Hypothalamus (tissue), 51 donors: ENCODE measurements at regions not wholly inside any gene's neighbourhood (a gene's known extent, or its start where the extent isn't known, plus 50 kb on each side); places are given as distances from the start of the nearest gene placed in this dataset.
A peak's percentile ranks its signal among the peaks of the same experiment; 100 is the strongest.
"Not testable (repeated sequence)": the region's sequence is repeated elsewhere in the genome, so short reads cannot be mapped to it uniquely, and the experiment has no call there.

Experiments
- DNase-seq, 51 donors: peaks; one replicate each; lab custom pipeline; 2025; lab: John Stamatoyannopoulos, UW

DNA sequence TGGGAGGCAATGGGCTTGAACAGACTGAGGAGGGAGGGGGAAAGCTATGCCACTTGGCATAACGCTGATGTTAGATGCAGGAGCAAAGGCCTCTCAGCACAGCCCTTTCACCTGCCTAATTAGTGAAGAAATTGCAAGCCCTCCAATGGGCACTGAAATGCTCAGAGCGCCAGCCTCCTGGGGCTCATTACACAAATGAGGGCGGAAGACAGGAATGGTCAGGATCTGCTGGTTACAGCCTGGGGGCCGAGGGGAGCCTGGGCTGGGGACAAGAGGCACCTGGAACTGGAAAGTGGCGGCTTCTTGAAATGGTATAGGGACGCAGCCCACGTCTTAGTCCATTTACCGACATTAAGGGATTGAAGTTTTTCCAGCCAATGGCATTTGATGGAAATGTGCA is 50.2 kb upstream of the PLET1 start:
- no peak for DNase-seq

DNA sequence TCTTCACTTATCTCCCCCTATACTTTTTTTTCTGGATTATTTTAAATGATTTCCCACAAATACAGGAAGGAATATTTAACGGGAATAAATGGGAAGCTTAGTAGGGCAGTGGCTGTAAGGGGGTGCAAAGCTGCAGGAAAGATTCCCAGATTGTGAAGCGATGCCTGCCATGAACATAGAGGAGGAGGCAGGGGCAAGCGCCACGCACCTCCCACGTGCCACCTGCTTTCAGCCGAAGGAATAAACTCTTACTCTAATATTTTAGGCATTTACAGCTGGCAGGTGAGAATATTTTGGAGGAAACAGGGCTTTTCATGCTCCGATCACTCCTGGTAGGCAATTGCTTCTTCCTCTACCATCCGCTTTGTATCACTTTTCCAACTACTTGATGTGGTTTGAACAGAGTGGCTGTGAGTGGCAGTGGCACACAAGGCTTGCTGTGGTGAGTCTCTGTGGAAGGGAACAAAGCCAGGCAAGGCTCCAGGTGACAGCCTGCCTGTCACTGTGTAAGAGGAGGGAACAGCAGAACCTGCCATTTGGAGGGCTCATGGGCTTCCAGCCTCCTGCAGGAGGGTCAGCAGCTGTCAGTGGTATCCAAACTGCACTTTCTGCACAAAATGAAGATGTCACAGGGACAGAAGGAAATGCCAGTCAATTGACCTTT is 54.5 kb upstream of the PLET1 start:
- DNase-seq, result no peak

- DNase-seq, result no peak
Observed at GRCh38 chr11:112315861-112316739, 55.4 kb upstream of the PLET1 start.

DNA sequence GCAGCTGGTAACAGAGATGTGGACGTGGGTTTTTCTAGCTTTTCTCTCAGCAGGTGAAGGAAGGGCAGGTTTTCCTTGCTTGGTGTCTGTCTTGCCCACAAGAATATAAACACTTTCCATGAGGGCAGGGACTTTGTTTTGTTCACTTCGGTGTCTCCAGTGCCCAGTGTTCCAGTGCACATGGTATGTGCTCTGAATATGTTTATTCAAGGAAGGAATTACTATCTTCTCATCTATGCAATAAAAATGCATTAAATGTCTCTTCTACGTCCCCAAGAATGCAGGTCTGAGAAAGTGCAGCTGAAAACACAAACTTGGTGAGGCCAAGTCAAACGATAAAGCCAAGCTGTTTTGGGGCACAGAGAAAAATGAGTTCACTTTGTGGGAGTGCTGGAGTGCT is 56.3 kb upstream of the PLET1 start:
- no peak for DNase-seq

GRCh38 chr11:112318184-112318591 is 57.5 kb upstream of the PLET1 start:
- DNase-seq, result no peak

DNA sequence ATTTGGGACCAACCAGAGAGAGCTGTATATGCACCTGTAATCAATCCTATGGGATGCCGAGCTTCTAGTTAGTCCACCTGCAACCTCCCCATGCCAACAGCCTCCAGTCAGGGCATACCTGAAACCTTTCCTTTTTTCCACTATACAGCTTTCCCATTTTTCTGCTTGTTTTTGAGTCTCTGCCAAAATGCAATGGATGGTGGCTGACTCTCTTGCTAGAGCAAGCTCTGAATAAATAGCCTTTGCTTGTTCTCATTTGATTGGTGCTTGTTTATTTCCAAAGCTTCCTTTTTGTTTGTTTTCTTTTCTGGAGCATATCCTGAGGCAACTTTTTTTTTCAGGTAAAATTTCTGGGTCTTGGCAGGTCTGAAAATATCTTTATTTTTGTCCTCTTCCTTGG is 58.0 kb upstream of the PLET1 start:
- no peak for DNase-seq

DNA sequence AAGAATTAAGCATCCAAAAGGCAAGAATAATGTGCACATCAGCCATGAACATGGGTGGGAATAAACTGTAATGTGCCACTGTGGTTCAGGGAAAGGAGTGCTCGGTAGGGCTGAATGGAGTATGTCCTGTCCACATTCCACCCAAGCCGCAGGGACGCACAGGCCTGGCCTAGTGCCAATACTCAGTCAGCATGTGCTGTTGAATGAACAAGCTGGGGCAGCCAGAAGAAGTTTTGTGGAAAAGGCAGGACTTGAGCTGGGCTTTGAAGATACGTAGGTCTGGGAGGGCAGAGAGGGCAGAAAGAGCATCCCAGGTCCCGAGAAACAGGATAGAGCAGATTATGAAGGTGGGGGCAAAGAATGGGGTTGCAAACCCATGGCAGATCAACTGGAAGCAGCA is 60.0 kb upstream of the PLET1 start:
- peak in 9 of 51 donors; percentile 2 to 27 (median 5) for DNase-seq

- peak in 1 of 51 donors; percentile 3 for DNase-seq
Observed at GRCh38 chr11:112321501-112322172, 61.0 kb upstream of the PLET1 start.

- DNase-seq, result no peak
Observed at GRCh38 chr11:112322173-112322790, 61.6 kb upstream of the PLET1 start.

GRCh38 chr11:112334381-112334780 is 73.7 kb upstream of the PLET1 start:
- DNase-seq, result no peak

GRCh38 chr11:112336356-112336886 is 75.8 kb upstream of the PLET1 start:
- no peak for DNase-seq

DNA sequence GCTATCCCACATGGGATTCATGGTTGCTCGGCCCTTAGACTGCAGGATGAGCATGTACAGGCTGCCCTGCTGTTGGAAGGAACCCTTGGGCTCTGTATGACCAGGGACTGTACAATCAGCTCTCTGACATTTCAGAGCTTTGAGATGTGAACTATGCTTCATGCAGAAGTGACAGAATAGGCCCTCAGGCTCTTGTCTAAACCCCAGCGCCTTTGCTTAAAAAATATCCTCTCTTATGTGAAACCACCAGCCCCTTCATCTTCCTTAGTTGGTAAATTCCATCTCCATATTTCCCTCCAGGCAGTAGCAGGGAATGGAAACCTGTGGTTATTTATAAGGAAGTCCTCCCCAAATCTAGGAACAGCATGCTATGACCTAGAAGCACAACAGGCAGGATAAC is 78.9 kb upstream of the PLET1 start:
- no peak for DNase-seq

GRCh38 chr11:112343368-112344039 is 82.8 kb upstream of the PLET1 start:
- no peak for DNase-seq

- no peak for DNase-seq
Observed at GRCh38 chr11:112344040-112344413, 83.4 kb upstream of the PLET1 start.

DNA sequence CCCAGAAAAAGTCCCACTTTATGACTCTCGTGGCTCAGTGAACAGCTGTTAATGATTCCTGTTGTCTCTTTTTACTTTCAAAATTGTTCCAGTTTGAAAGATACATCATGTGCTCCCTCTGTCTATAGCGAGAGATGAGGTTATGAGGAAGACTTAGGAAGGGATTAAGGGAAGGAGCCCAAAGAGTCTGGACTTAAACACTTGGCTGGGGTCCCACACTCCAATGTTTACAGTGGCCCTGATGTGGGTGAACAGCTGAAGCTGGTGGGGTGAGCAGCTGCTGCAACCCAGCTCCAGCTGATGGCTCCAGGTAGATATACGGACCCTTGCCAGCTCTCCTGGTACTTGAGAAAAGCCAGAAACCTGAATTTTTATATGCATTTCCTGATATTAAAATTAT is 84.5 kb upstream of the PLET1 start:
- DNase-seq, result no peak

DNA sequence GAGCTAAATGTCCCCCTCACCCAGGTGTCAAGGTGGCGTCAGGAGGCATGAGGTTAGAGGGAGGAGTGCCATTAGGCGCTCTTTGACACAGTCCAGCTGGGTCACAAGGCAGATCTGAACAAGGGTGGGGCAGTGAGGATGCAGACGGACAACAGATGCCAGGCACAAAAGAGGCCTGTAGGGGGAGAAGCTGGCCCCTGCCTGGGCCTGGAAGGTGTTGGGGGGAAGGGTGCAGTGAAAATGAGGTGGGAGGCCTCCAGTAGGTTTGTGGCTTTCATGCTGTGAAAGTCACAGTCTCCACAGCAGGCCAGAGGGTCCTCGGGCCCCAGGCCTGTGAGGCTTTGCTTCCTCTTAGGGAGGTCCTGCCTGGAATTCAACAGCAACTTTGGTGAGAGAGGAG is 85.0 kb upstream of the PLET1 start:
- DNase-seq, result no peak

DNA sequence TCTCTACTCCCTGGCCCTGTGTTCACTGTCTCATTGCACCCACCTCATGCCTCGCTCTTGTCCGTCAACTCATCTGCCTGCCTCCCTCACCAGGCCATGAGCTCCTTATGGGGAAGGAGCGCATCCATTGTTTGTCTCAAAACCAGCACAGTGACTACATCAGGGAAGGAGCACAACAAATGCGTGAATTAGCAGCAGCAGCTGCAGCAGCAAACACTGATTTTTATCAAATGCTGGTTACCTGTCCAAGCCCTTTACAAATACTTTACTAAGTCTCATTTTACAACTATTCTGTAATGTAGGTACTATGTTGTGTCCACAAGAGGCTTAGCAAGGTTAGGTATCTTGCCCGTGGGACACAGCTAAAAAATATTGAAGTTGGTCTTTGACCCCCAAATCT is 85.9 kb upstream of the PLET1 start:
- DNase-seq, result no peak

DNA sequence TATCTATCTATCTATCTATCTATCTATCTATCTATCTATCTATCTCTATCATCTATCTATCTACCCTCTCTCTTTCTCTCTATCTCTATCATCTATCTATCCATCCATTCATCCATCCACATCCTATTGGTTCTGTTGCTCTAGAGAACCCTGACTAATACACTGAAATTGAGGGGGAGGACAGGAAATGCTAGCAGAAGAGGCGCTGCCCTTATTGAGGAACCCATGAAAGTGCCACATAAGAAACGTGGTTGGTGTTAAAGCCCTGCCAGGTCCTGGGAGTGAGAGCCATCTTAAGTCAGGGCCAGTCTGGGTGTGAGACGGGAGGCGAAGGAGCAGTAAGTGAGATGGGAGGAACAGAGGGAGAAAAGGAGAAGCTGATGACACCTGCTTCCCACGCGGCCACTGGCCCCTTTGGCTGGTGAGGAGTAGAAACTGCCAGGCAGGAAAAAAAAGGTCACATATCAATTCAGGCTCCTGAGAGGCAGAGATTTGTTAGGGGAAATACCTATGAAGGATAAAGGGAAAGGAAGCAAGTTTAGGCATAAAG is 87.9 kb upstream of the PLET1 start:
- DNase-seq, result no peak

DNA sequence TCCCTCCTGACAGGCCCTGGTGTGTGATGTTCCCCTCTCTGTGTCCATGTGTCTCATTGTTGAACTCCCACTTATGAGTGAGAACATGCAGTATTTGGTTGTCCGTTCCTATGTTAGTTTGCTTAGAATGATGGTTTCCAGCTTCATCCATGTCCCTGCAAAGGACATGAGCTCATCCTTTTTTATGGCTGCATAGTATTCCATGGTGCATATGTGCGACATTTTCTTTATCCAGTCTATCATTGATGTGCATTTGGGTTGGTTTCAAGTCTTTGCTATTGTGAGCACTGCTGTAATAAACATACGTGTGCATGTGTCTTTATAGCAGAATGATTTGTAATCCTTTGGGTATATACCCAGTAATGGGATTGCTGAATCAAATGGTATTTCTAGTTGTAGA is 90.8 kb upstream of the PLET1 start:
- not testable (repeated sequence) for DNase-seq

GRCh38 chr11:112352907-112353306 is 92.2 kb upstream of the PLET1 start:
- no peak for DNase-seq
